HepG2 (cell line): ENCODE measurements at regions not wholly inside any gene's neighbourhood (a gene's known extent, or its start where the extent isn't known, plus 50 kb on each side); places are given as distances from the start of the nearest gene placed in this dataset.

Source experiments
- ARNTL ChIP-seq: sonication (generic); formaldehyde crosslinking; IDR thresholded peaks from 2 replicates; pipeline ENCODE4 v1.4.0; 2020; ENCODE audit warnings: mild to moderate bottlenecking, missing genetic modification reagents
- ATF3 ChIP-seq: sonication (generic); formaldehyde crosslinking; IDR thresholded peaks from 2 replicates; pipeline ENCODE4 v1.4.0; 2020; ENCODE audit warnings: missing genetic modification reagents
- CBX1 ChIP-seq: IDR thresholded peaks from one replicate; pipeline ENCODE4 v1.6.1; 2016; ENCODE audit warnings: antibody characterized with exemption, low read depth
- CENPT ChIP-seq: sonication (generic); formaldehyde crosslinking; IDR thresholded peaks from 2 replicates; pipeline ENCODE4 v1.8.0; 2022; ENCODE audit warnings: low read depth, mild to moderate bottlenecking, moderate library complexity, missing genetic modification reagents
- CHCHD3 ChIP-seq: sonication (generic); formaldehyde crosslinking; IDR thresholded peaks from 2 replicates; pipeline ENCODE4 v1.8.0; 2022; ENCODE audit warnings: mild to moderate bottlenecking, missing genetic modification reagents, moderate library complexity
- DNMT3B ChIP-seq: conservative IDR thresholded peaks from 2 replicates; pipeline ENCODE4 v1.6.1; 2016; ENCODE audit warnings: missing biosample characterization, control low read depth
- DPF2 ChIP-seq: sonication (generic); formaldehyde crosslinking; IDR thresholded peaks from 2 replicates; pipeline ENCODE4 v1.4.0; 2020; ENCODE audit warnings: mild to moderate bottlenecking, low read depth, missing genetic modification reagents, borderline replicate concordance
- HDAC2 ChIP-seq: sonication (generic); formaldehyde crosslinking; IDR thresholded peaks from 2 replicates; pipeline ENCODE4 v1.4.0; 2020; ENCODE audit warnings: missing genetic modification reagents
- JUND ChIP-seq: sonication (generic); formaldehyde crosslinking; IDR thresholded peaks from 2 replicates; pipeline ENCODE4 v1.8.0; 2022; ENCODE audit warnings: mild to moderate bottlenecking, missing genetic modification reagents
- PBX3 ChIP-seq: sonication (generic); formaldehyde crosslinking; IDR thresholded peaks from 2 replicates; pipeline ENCODE4 v1.8.1; 2023; ENCODE audit warnings: missing genetic modification reagents, inconsistent platforms, borderline replicate concordance
- PLRG1 ChIP-seq: fragments of 450-650 bp; conservative IDR thresholded peaks from 2 replicates; pipeline ENCODE4 v1.6.1; 2016
- SAFB2 ChIP-seq: sonication (generic); formaldehyde crosslinking; IDR thresholded peaks from 2 replicates; pipeline ENCODE4 v1.5.1; 2020; ENCODE audit warnings: missing genetic modification reagents, low read depth, mild to moderate bottlenecking, borderline replicate concordance
- SAP130 ChIP-seq: IDR thresholded peaks from 2 replicates; pipeline ENCODE4 v1.6.1; 2016; ENCODE audit warnings: low read depth
- SOX13 ChIP-seq, 3 experiments: fragments of 450-650 bp in 1 of 3; sonication (generic) in 1 of 3; formaldehyde crosslinking in 1 of 3; IDR thresholded peaks in 2 of 3; conservative IDR thresholded peaks in 1 of 3; 2 replicates each; pipeline versions ENCODE4 v1.5.0 to v1.6.1; 2016 to 2020; ENCODE audit warnings: antibody characterized with exemption in 1 of 3, mild to moderate bottlenecking in 1 of 3, missing compliant biosample characterization in 1 of 3, missing genetic modification reagents in 1 of 3, moderate library complexity in 1 of 3
- ZBTB7B ChIP-seq: sonication (generic); formaldehyde crosslinking; IDR thresholded peaks from 2 replicates; pipeline ENCODE4 v1.4.0; 2020; ENCODE audit warnings: missing genetic modification reagents
- ZNF235 ChIP-seq: sonication (generic); formaldehyde crosslinking; IDR thresholded peaks from 2 replicates; pipeline ENCODE4 v1.8.1; 2023; ENCODE audit warnings: mild to moderate bottlenecking, missing genetic modification reagents, borderline replicate concordance
- ZNF460 ChIP-seq: sonication (generic); formaldehyde crosslinking; IDR thresholded peaks from 2 replicates; pipeline ENCODE4 v1.5.1; 2020; ENCODE audit warnings: missing genetic modification reagents, mild to moderate bottlenecking, borderline replicate concordance
- ZNF563 ChIP-seq: sonication (generic); formaldehyde crosslinking; IDR thresholded peaks from 2 replicates; pipeline ENCODE4 v1.8.0; 2022; ENCODE audit warnings: mild to moderate bottlenecking, moderate library complexity, missing genetic modification reagents
- ZNF615 ChIP-seq: sonication (generic); formaldehyde crosslinking; IDR thresholded peaks from 2 replicates; pipeline ENCODE4 v1.5.0; 2020; ENCODE audit warnings: mild to moderate bottlenecking, missing genetic modification reagents, borderline replicate concordance
- TF ChIP-seq, protein P1 (sequence below): sonication (generic); formaldehyde crosslinking; IDR thresholded peaks from 2 replicates; pipeline ENCODE4 v1.4.0; 2020; ENCODE audit warnings: missing genetic modification reagents
- TF ChIP-seq, protein P2 (sequence below): sonication (generic); formaldehyde crosslinking; IDR thresholded peaks from 2 replicates; pipeline ENCODE4 v1.4.0; 2020; ENCODE audit warnings: missing genetic modification reagents
- TF ChIP-seq, protein P3 (sequence below): IDR thresholded peaks from 2 replicates; pipeline ENCODE4 v1.6.1; 2016; ENCODE audit warnings: mild to moderate bottlenecking, missing biosample characterization, missing genetic modification reagents

DNA sequence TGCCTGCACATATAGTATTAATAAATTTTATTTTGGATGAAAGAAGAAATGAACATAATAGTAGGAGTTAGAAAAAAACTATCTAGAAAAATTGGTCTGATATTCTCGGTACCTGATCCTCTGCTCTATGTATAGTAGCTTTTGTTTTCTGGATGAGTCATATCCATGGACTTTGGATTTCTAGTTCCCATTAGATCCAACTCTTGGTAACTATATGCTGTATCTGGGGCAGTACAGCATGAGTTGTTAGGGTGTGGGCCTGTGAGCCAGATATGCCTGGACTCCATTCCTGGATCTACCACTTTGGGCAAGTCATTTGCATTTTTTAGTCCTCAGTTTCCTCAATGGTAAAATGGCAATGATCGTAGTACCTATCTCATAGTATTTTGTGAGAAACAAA lies 372.2 kb upstream of the PKN2 start (continued):
- no peak for TF ChIP-seq PBX3 (CRISPR knock-in tag)
- no peak for TF ChIP-seq ARNTL (CRISPR knock-in tag)
- no peak for TF ChIP-seq SAFB2 (CRISPR knock-in tag)
- no peak for TF ChIP-seq PLRG1
- no peak for TF ChIP-seq ZBTB7B
- TF ChIP-seq CENPT (CRISPR knock-in tag), result no peak
- peak; percentile 62; the same call in 1 of the 2 replicates for TF ChIP-seq ATF3 (CRISPR knock-in tag)
- no peak for TF ChIP-seq ZNF563
- TF ChIP-seq JUND (CRISPR knock-in tag), result peak; percentile 54; the same call in 1 of the 2 replicates
- TF ChIP-seq SAP130 (CRISPR knock-in tag), result 0 out of 2 replicates have a peak, but pooled peaks have one; percentile 11
- no peak for TF ChIP-seq DPF2
- no peak for TF ChIP-seq ZNF615 (CRISPR knock-in tag)
- no peak for TF ChIP-seq CHCHD3 (CRISPR knock-in tag)
- TF ChIP-seq ZNF460 (CRISPR knock-in tag), result no peak
- TF ChIP-seq HDAC2 (CRISPR knock-in tag), result no peak
- no peak for TF ChIP-seq CBX1
- no peak for TF ChIP-seq SOX13 (IDR thresholded peaks at IDR 0.05)
- TF ChIP-seq SOX13 (CRISPR knock-in tag; conservative IDR thresholded peaks at IDR 0.05 in 1 of 2, IDR thresholded peaks at IDR 0.05 in 1 of 2), result peak in 1 of 2 experiments; percentile 33; a peak in 1 of 4 replicates
- TF ChIP-seq, protein P1, sequence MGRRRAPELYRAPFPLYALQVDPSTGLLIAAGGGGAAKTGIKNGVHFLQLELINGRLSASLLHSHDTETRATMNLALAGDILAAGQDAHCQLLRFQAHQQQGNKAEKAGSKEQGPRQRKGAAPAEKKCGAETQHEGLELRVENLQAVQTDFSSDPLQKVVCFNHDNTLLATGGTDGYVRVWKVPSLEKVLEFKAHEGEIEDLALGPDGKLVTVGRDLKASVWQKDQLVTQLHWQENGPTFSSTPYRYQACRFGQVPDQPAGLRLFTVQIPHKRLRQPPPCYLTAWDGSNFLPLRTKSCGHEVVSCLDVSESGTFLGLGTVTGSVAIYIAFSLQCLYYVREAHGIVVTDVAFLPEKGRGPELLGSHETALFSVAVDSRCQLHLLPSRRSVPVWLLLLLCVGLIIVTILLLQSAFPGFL (CRISPR knock-in tag), result no peak
- TF ChIP-seq, protein P2, sequence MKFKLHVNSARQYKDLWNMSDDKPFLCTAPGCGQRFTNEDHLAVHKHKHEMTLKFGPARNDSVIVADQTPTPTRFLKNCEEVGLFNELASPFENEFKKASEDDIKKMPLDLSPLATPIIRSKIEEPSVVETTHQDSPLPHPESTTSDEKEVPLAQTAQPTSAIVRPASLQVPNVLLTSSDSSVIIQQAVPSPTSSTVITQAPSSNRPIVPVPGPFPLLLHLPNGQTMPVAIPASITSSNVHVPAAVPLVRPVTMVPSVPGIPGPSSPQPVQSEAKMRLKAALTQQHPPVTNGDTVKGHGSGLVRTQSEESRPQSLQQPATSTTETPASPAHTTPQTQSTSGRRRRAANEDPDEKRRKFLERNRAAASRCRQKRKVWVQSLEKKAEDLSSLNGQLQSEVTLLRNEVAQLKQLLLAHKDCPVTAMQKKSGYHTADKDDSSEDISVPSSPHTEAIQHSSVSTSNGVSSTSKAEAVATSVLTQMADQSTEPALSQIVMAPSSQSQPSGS (CRISPR knock-in tag), result no peak
- no peak for TF ChIP-seq ZNF235 (CRISPR knock-in tag)
- TF ChIP-seq DNMT3B (CRISPR knock-in tag), result no peak
- TF ChIP-seq, protein P3, sequence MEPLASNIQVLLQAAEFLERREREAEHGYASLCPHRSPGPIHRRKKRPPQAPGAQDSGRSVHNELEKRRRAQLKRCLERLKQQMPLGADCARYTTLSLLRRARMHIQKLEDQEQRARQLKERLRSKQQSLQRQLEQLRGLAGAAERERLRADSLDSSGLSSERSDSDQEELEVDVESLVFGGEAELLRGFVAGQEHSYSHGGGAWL (CRISPR knock-in tag), result no peak
